Liver (tissue), 8 donors: ENCODE measurements at regions not wholly inside any gene's neighbourhood (a gene's known extent, or its start where the extent isn't known, plus 50 kb on each side); places are given as distances from the start of the nearest gene placed in this dataset.

Experiments used
- DNase-seq: peaks from one replicate; pipeline ENCODE4 v3.0.0-alpha.2; 2017; ENCODE audit warnings: low spot score
- H3K27ac ChIP-seq, 2 donors: one replicate each; pipeline ENCODE4 v1.7.0; 2013; ENCODE audit warnings: inconsistent platforms in 2 of 2, low read length in 2 of 2, control low read depth in 1 of 2, low read depth in 1 of 2, mild to moderate bottlenecking in 1 of 2
- H3K27me3 ChIP-seq, 4 donors: one replicate each; pipeline versions ENCODE4 v1.6.1 to v1.7.0; 2013; ENCODE audit warnings: low read length in 3 of 4, inconsistent platforms in 1 of 4, mild to moderate bottlenecking in 1 of 4, moderate library complexity in 1 of 4; ENCODE audit not compliant: control insufficient read depth in 4 of 4, insufficient read depth in 4 of 4
- H3K36me3 ChIP-seq, 4 donors: one replicate each; pipeline versions ENCODE4 v1.6.1 to v1.7.0; 2013; ENCODE audit warnings: low read length in 3 of 4, mild to moderate bottlenecking in 3 of 4, low read depth in 1 of 4, moderate library complexity in 1 of 4; ENCODE audit not compliant: control insufficient read depth in 4 of 4, insufficient read depth in 3 of 4
- H3K4me1 ChIP-seq, 4 donors: one replicate each; pipeline versions ENCODE4 v1.6.1 to v1.7.0; 2013; ENCODE audit warnings: low read length in 3 of 4, mild to moderate bottlenecking in 3 of 4, moderate library complexity in 1 of 4; ENCODE audit not compliant: control insufficient read depth in 4 of 4, insufficient read depth in 4 of 4
- H3K4me3 ChIP-seq, 3 donors: one replicate each; pipeline versions ENCODE4 v1.6.1 to v1.7.0; 2013; ENCODE audit warnings: low read length in 3 of 3, control low read depth in 1 of 3, low read depth in 1 of 3, mild to moderate bottlenecking in 1 of 3
- H3K9ac ChIP-seq, 2 donors: one replicate each; pipeline ENCODE4 v1.7.0; 2013; ENCODE audit warnings: low read length in 2 of 2, mild to moderate bottlenecking in 2 of 2, moderate library complexity in 2 of 2, control low read depth in 1 of 2, low read depth in 1 of 2
- H3K9me3 ChIP-seq, 4 donors: one replicate each; pipeline versions ENCODE4 v1.6.1 to v1.7.0; 2013; ENCODE audit warnings: low read length in 3 of 4; ENCODE audit not compliant: control insufficient read depth in 4 of 4
- EGR1 ChIP-seq, 2 donors: IDR thresholded peaks; 2 replicates each; pipeline ENCODE4 v1.6.1; 2016 to 2018; ENCODE audit warnings: antibody characterized with exemption in 2 of 2, low read depth in 2 of 2
- FOXA1 ChIP-seq: IDR thresholded peaks from 2 replicates; pipeline ENCODE4 v1.6.1; 2016; ENCODE audit warnings: antibody characterized with exemption
- FOXA2 ChIP-seq: IDR thresholded peaks from 2 replicates; pipeline ENCODE4 v1.6.1; 2016; ENCODE audit warnings: antibody characterized with exemption
- GABPA ChIP-seq, 2 donors: IDR thresholded peaks in 1 of 2; conservative IDR thresholded peaks in 1 of 2; 2 replicates each; pipeline ENCODE4 v1.6.1; 2016; ENCODE audit warnings: antibody characterized with exemption in 2 of 2, mild to moderate bottlenecking in 1 of 2, moderate library complexity in 1 of 2
- HNF4A ChIP-seq, 2 donors: conservative IDR thresholded peaks; 2 replicates each; pipeline ENCODE4 v1.6.1; 2016; ENCODE audit warnings: antibody characterized with exemption in 2 of 2, mild to moderate bottlenecking in 2 of 2
- HNF4G ChIP-seq: IDR thresholded peaks from 2 replicates; pipeline ENCODE4 v1.6.1; 2016; ENCODE audit warnings: antibody characterized with exemption
- JUND ChIP-seq, 2 donors: IDR thresholded peaks; 2 replicates each; pipeline ENCODE4 v1.6.1; 2016; ENCODE audit warnings: antibody characterized with exemption in 2 of 2
- NR2F2 ChIP-seq: IDR thresholded peaks from 2 replicates; pipeline ENCODE4 v1.6.1; 2016; ENCODE audit warnings: antibody characterized with exemption
- RAD21 ChIP-seq, 2 donors: IDR thresholded peaks; 2 replicates each; pipeline ENCODE4 v1.6.1; 2016; ENCODE audit warnings: antibody characterized with exemption in 2 of 2, mild to moderate bottlenecking in 2 of 2
- RXRA ChIP-seq, 2 donors: IDR thresholded peaks; 2 replicates each; pipeline ENCODE4 v1.6.1; 2017 to 2018; ENCODE audit warnings: antibody characterized with exemption in 2 of 2, mild to moderate bottlenecking in 1 of 2
- SP1 ChIP-seq: IDR thresholded peaks from 2 replicates; pipeline ENCODE4 v1.6.1; 2018; ENCODE audit warnings: antibody characterized with exemption, mild to moderate bottlenecking
- TAF1 ChIP-seq: conservative IDR thresholded peaks from 2 replicates; pipeline ENCODE4 v1.6.1; 2016; ENCODE audit warnings: antibody characterized with exemption, mild to moderate bottlenecking
- YY1 ChIP-seq: IDR thresholded peaks from 2 replicates; pipeline ENCODE4 v1.6.1; 2016; ENCODE audit warnings: antibody characterized with exemption, mild to moderate bottlenecking
- whole genome bisulfite sequencing: extraction: QIAGEN DNeasy Blood & Tissue Kit; methylation state at CpG from one replicate; pipeline ENCODE4 v1.1.7; 2013; 5-methylcytosine and 5-hydroxymethylcytosine counted together
- TF ChIP-seq, protein P1 (sequence below): IDR thresholded peaks from 2 replicates; pipeline ENCODE4 v1.6.1; 2016; ENCODE audit warnings: antibody characterized with exemption
- TF ChIP-seq, protein P2 (sequence below): fragments of 150-350 bp; IDR thresholded peaks from 2 replicates; pipeline ENCODE4 v1.5.1; 2017; ENCODE audit warnings: improper control_type of control experiment, low read depth, low read length; ENCODE audit not compliant: missing input control
- TF ChIP-seq, protein P3 (sequence below): IDR thresholded peaks from 2 replicates; pipeline ENCODE4 v1.6.1; 2016; ENCODE audit warnings: antibody characterized with exemption, mild to moderate bottlenecking
- TF ChIP-seq, protein P4 (sequence below): IDR thresholded peaks from 2 replicates; pipeline ENCODE4 v1.6.1; 2016; ENCODE audit warnings: antibody characterized with exemption
- TF ChIP-seq, protein P5 (sequence below): IDR thresholded peaks from 2 replicates; pipeline ENCODE4 v1.6.1; 2016; ENCODE audit warnings: antibody characterized with exemption
- donor health status: healthy.
- donor health status: healthy.
- donor health status: healthy.
- donor health status: healthy.
- donor health status: healthy.

DNA sequence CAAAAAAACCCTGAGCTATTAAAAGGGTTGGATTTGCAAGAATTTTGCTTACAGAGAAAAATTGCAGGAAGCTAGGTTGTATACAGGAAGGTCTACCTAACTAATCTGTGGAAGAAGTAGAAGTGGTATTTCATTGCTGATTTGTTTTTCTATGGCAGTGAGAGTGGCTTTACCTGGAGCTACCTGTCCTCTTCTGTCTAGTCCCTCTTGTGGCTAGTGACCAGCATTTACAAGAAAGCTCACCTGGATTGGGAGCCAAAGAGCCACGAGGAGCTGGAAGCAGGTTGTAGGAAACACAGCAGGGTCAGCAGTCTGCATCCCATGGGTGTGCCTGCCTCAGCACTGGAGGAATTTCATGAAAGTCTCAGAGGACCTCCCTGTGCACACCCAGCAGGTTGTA, 120.3 kb upstream of the RALGAPA2 start:
- Histone ChIP-seq H3K36me3 (no peaks in the 10 kb centered on the region), H3K27ac (no peak overlapping the region), H3K9ac (no peak overlapping the region), H3K27me3 (no peaks in the 10 kb centered on the region), H3K9me3 (no peaks in the 10 kb centered on the region), H3K4me3 (no peak overlapping the region), H3K4me1 (peaks cover 0 to 3% (median 2%) of the 10 kb centered on the region in 4 donors)
- no peak for TF ChIP-seq YY1
- TF ChIP-seq RXRA (IDR thresholded peaks at IDR 0.05): no peak
- TF ChIP-seq TAF1: no peak
- TF ChIP-seq, protein P1, sequence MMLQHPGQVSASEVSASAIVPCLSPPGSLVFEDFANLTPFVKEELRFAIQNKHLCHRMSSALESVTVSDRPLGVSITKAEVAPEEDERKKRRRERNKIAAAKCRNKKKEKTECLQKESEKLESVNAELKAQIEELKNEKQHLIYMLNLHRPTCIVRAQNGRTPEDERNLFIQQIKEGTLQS: no peak
- TF ChIP-seq, protein P2, sequence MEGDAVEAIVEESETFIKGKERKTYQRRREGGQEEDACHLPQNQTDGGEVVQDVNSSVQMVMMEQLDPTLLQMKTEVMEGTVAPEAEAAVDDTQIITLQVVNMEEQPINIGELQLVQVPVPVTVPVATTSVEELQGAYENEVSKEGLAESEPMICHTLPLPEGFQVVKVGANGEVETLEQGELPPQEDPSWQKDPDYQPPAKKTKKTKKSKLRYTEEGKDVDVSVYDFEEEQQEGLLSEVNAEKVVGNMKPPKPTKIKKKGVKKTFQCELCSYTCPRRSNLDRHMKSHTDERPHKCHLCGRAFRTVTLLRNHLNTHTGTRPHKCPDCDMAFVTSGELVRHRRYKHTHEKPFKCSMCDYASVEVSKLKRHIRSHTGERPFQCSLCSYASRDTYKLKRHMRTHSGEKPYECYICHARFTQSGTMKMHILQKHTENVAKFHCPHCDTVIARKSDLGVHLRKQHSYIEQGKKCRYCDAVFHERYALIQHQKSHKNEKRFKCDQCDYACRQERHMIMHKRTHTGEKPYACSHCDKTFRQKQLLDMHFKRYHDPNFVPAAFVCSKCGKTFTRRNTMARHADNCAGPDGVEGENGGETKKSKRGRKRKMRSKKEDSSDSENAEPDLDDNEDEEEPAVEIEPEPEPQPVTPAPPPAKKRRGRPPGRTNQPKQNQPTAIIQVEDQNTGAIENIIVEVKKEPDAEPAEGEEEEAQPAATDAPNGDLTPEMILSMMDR: no peak
- TF ChIP-seq FOXA2: no peak
- TF ChIP-seq RAD21 (IDR thresholded peaks at IDR 0.05): no peak
- no peak for TF ChIP-seq EGR1 (IDR thresholded peaks at IDR 0.05; ENCODE audit: low read depth in 2 of 2)
- TF ChIP-seq, protein P3, sequence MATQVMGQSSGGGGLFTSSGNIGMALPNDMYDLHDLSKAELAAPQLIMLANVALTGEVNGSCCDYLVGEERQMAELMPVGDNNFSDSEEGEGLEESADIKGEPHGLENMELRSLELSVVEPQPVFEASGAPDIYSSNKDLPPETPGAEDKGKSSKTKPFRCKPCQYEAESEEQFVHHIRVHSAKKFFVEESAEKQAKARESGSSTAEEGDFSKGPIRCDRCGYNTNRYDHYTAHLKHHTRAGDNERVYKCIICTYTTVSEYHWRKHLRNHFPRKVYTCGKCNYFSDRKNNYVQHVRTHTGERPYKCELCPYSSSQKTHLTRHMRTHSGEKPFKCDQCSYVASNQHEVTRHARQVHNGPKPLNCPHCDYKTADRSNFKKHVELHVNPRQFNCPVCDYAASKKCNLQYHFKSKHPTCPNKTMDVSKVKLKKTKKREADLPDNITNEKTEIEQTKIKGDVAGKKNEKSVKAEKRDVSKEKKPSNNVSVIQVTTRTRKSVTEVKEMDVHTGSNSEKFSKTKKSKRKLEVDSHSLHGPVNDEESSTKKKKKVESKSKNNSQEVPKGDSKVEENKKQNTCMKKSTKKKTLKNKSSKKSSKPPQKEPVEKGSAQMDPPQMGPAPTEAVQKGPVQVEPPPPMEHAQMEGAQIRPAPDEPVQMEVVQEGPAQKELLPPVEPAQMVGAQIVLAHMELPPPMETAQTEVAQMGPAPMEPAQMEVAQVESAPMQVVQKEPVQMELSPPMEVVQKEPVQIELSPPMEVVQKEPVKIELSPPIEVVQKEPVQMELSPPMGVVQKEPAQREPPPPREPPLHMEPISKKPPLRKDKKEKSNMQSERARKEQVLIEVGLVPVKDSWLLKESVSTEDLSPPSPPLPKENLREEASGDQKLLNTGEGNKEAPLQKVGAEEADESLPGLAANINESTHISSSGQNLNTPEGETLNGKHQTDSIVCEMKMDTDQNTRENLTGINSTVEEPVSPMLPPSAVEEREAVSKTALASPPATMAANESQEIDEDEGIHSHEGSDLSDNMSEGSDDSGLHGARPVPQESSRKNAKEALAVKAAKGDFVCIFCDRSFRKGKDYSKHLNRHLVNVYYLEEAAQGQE: no peak
- TF ChIP-seq, protein P4, sequence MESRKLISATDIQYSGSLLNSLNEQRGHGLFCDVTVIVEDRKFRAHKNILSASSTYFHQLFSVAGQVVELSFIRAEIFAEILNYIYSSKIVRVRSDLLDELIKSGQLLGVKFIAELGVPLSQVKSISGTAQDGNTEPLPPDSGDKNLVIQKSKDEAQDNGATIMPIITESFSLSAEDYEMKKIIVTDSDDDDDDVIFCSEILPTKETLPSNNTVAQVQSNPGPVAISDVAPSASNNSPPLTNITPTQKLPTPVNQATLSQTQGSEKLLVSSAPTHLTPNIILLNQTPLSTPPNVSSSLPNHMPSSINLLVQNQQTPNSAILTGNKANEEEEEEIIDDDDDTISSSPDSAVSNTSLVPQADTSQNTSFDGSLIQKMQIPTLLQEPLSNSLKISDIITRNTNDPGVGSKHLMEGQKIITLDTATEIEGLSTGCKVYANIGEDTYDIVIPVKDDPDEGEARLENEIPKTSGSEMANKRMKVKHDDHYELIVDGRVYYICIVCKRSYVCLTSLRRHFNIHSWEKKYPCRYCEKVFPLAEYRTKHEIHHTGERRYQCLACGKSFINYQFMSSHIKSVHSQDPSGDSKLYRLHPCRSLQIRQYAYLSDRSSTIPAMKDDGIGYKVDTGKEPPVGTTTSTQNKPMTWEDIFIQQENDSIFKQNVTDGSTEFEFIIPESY: no peak
- no peak for TF ChIP-seq JUND (IDR thresholded peaks at IDR 0.05)
- no peak for TF ChIP-seq HNF4A (conservative IDR thresholded peaks at IDR 0.05)
- 58% methylated on average over 1 of the region's 1 CpG for WGBS
- no peak for DNase-seq

DNA sequence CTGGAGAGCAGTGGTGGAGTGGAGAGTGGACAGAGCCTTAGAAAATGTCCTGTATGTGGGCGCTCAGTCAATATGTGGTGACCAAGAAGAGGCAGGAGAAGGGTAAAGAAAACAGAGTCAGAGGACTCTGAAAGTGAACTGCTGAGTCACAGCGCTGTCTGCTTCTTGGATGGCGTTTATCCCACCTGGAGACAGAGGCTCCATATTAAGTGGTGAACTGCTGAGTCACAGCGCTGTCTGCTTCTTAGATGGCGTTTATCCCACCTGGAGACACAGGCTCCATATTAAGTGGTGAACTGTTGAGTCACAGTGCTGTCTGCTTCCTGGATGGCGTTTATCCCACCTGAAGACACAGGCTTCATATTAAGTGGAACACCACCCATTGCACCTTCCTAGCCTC, 119.3 kb upstream of the RALGAPA2 start:
- H3K4me3 ChIP-seq: no peak overlapping the region
- TF ChIP-seq HNF4A (conservative IDR thresholded peaks at IDR 0.05) (no peak), RXRA (IDR thresholded peaks at IDR 0.05) (no peak), TAF1 (no peak), HNF4G (no peak), FOXA1 (no peak), GABPA (IDR thresholded peaks at IDR 0.05 in 1 of 2, conservative IDR thresholded peaks at IDR 0.05 in 1 of 2) (no peak), FOXA2 (no peak), RAD21 (IDR thresholded peaks at IDR 0.05) (no peak), NR2F2 (no peak), YY1 (no peak), SP1 (no peak), JUND (IDR thresholded peaks at IDR 0.05) (no peak), EGR1 (IDR thresholded peaks at IDR 0.05; ENCODE audit: low read depth in 2 of 2) (no peak)
- TF ChIP-seq, protein P1: no peak
- TF ChIP-seq, protein P5, sequence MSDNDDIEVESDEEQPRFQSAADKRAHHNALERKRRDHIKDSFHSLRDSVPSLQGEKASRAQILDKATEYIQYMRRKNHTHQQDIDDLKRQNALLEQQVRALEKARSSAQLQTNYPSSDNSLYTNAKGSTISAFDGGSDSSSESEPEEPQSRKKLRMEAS: no peak
- TF ChIP-seq, protein P4: no peak
- TF ChIP-seq, protein P3: no peak

More for the DNA sequence above, 119.3 kb upstream of the RALGAPA2 start:
- no peak overlapping the region for H3K27ac ChIP-seq
- H3K36me3 ChIP-seq: no peaks in the 10 kb centered on the region
- H3K9ac ChIP-seq: no peak overlapping the region
- no peaks in the 10 kb centered on the region for H3K4me1 ChIP-seq
- no peaks in the 10 kb centered on the region for H3K9me3 ChIP-seq
- WGBS: 84% methylated on average over 6 of the region's 6 CpGs
- DNase-seq: no peak
- no peaks in the 10 kb centered on the region for H3K27me3 ChIP-seq
